Stimulated activated CD4-positive, alpha-beta T cell treated with anti-CD3 and anti-CD28 coated beads, Interleukin-2, amount 100 ng/mL, for 48 hours (primary cell): ENCODE measurements at regions not wholly inside any gene's neighbourhood (a gene's known extent, or its start where the extent isn't known, plus 50 kb on each side); places are given as distances from the start of the nearest gene placed in this dataset.
A peak's percentile ranks its signal among the peaks of the same experiment; 100 is the strongest.
"Not testable (repeated sequence)": the region's sequence is repeated elsewhere in the genome, so short reads cannot be mapped to it uniquely, and the experiment has no call there.

Experiments used
- DNase-seq, 2 donors: peaks; one replicate each; pipeline ENCODE4 v3.0.0-alpha.2; 2020

- not testable (repeated sequence) for DNase-seq
Observed at GRCh38 chr21:25531538-25532250, 75.6 kb downstream of the MRPL39 start.

DNA sequence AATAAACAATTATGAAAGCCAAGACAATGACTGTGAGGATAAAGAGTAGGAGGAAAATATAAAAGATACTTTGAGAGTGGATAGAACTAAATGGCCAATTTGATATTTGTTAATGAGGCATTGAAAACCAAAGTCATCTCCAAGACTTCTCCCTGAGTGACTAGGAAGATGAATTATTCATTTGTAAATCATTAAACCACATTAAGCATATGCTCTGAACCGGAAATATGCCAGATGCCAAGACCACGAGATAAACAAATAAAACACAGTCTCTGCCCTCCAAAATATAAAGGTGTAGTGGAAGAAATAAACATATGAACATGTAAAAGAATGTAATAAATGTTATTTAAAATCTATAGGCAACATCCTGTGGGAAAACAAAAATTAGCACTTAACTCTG lies 78.8 kb downstream of the MRPL39 start:
- DNase-seq = no peak

DNA sequence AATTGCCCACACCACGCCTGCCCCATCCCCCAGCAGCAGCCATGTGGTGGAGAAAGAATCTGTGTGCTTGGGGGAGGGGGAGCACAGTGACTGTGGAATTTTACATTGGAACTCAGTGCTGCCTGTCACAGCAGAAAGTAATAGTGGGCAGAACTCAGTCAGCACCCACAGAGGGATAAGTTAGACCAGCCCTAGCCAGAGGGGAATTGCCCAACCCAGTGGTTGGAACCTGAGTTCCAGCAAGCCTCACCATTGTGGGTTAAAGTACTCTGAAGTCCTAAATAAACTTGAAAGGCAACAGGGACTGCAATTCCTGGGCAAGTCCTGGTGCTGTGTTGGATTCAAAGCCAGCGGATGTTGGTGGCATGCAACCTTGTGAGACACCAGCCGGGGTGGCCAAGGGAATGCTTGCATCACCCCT lies 88.8 kb downstream of the MRPL39 start:
- DNase-seq = no peak

- DNase-seq = no peak
Observed at GRCh38 chr21:25515484-25516405, 91.5 kb downstream of the MRPL39 start.

- no peak for DNase-seq
Observed at GRCh38 chr21:25513810-25514209, 93.5 kb downstream of the MRPL39 start.

- no peak for DNase-seq
Observed at GRCh38 chr21:25512095-25513081, 94.9 kb downstream of the MRPL39 start.

- no peak for DNase-seq
Observed at GRCh38 chr21:25509862-25510261, 97.4 kb downstream of the MRPL39 start.

- DNase-seq = no peak
Observed at GRCh38 chr21:25508364-25508763, 98.9 kb downstream of the MRPL39 start.

DNA sequence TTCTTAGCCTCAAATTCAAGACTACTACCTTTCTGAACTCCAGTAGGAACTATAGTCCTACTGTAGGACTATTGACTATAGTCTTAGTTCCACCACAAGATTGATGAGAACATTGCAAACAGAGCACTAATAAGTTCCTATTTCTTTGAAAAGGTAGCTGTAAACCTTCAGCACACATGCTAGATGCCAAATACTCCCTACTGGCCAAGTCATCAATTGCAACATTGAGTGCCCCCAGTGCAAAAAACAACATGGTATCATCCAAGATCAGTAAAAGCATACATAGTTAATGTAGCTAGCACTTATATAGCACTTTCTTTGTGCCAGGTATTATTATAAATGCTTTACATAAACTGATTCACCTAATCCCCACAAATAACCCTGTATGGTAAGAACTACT lies 99.8 kb downstream of the MRPL39 start:
- DNase-seq = no peak

DNA sequence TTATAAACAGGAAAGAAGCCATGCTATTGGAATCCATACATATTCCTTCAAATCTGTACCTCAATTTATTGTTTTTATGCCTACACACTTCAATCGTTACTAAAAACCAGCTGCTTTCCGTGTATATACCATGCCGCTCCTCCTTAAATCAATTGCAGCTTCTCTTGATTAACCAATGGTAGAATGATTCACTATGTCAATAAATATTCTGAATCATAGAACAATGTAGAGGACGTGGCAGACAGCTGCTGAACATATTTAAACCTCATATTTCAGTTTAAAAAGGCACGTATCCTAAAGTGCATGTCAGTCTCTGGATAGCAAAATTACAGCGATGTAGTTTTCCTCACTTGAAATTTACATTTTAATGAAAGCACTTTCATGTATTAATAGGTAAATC lies 100.4 kb downstream of the MRPL39 start:
- DNase-seq = no peak

GRCh38 chr21:25506261-25506660 lies 101.0 kb downstream of the MRPL39 start:
- no peak for DNase-seq

- no peak for DNase-seq
Observed at GRCh38 chr21:25503981-25504380, 103.3 kb downstream of the MRPL39 start.

- peak; percentile 53 to 64 for DNase-seq
Observed at GRCh38 chr21:25501996-25502665, 105.2 kb downstream of the MRPL39 start.

- no peak for DNase-seq
Observed at GRCh38 chr21:25501462-25501861, 105.8 kb downstream of the MRPL39 start.

DNA sequence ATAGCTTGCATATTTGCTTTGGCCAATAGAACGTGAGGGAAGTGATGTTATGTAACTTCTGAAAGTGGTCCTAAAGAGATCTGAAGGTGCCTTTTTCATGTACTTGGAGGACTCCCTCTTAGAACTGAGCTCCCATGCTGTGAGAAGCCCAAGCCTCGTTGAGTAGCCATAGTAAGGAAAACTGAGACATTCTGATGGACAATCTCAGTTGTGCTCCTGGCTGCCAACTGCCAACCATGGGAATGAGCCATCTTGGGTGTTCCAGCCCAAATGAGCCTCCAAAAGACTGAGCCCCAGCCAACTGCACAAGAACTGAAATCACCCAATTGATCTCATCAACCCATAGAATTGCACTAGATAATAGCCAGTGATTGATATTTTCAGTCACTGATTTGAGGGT lies 106.7 kb downstream of the MRPL39 start:
- no peak for DNase-seq

DNA sequence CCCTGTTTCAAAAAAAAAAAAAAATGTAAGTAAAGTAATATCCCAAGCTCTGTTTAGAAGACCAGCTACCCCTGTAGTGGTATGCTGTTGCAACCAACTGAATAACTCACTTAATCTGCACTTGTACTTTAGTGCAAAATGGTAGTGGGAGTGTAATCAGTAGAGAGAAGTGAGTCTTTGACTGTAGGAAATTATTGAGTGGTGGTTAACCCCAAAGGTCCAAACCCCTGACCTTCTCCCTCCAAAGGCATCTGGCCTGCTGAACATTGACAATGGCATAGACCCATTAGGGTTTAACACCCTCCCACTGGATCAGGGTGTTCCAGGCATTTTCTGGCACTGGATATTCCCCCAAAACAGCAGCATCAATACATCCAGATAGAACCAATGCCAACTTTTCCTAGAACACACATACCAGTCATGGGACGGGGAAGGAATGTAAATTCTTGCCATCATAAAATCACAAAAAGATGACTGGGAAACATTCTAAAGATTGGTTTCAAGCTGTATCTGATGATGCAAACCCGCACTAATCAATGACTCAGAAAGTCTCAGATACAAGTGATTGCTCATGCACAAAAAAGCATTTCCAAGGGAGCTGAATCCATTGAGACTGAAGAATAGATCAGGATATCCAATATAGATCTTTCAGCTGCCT lies 110.3 kb downstream of the MRPL39 start:
- no peak for DNase-seq

GRCh38 chr21:25494804-25495203 lies 112.5 kb downstream of the MRPL39 start:
- no peak for DNase-seq

- DNase-seq = no peak
Observed at GRCh38 chr21:25493722-25494121, 113.6 kb downstream of the MRPL39 start.

DNA sequence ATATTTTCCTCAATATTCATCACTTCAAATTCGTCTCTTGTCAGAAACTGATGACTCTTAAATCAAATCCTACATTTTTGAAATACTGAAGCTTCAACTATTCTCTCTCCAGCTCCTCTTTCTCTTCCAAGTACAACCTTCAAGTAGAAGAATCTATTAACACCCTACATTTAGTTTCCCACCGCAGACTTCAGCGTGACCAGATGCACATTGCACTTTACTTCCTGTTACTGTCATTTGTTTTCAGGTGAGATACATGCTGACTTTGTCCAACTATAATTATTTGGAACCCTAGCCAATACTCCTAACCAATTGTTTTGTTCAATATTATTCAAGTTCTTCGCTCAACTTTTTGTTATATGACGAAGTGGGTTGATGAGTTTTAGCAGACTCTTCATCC lies 116.0 kb downstream of the MRPL39 start:
- no peak for DNase-seq

DNA sequence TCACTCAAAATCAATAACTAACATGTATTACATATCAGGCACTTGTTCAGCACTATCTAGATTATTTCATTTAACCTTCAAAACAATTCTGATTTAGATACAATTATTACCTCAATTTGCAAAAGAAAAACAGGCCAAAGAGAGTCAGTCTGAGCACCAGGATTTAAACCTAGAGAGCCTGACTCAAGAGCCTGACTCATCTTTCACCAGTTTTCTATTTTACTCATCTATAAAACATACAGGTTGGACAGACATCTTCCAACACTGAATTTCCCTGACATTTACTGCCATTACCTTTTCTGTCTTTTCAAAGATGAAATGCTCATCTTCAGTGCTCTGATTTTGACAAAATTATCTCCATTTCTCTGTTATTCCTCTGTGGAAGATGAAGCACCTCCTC lies 116.5 kb downstream of the MRPL39 start:
- no peak for DNase-seq

DNA sequence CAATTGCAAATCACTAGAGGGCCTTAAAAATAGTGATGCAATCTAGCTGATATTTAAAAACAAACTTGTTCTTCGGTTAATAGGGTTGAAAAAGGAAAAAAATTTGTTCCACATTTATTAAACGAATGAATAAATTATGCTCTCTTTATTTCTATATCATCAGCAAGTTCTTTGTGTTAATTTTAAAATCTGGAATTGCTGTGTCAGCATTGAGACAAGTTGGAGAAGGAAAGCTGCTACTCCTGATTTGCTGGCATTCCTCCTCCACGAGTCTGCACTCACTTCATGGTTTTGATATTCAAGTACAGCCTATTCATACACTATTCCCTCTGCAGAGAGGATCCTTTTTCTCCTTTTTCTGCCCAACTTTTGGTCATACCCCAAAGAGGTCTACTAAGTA lies 117.6 kb downstream of the MRPL39 start:
- DNase-seq = no peak
